ENCODE measurements at regions not wholly inside any gene's neighbourhood (a gene's known extent, or its start where the extent isn't known, plus 50 kb on each side); places are given as distances from the start of the nearest gene placed in this dataset.

DNA sequence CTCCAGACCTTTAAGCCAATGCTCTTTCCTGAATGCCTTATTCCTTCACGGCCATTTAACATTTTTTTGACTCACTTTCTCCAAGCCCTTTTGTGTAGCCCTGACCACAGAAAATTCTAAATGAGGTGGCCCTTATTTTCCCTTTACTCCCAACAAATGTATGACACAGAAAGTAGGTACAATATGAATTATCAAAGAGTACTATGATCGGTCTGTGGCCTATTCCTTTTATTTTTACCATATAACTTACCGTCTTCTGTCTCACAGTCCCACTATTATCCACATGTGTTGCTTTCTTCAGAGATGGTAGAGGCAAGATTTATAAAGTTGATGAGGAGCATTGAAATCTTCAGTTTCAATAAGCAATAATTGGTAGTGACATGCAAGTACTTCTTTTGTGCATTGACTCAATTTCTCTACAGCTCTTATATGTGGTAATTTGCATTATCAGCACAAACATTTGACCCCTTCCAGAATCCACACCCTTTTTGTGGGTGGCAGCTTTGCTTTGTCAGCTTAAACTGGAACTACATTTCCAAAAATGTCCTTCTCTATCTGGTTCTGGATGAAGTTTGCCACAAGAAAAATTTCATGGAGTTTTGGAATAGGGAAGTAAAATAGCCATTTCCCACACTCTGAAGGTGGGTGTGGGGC is 143.8 kb upstream of the GADL1 start:
- Histone ChIP-seq H3K27ac (no peak overlapping the region), H3K27me3 (no peaks in the 10 kb centered on the region), H3K4me3 (no peak overlapping the region), H3K4me1 (no peaks in the 10 kb centered on the region), H3K9me3 (peaks cover 0 to 10% (median 9%) of the 10 kb centered on the region in 4 donors), H3K36me3 (no peaks in the 10 kb centered on the region)
- 83 to 94% (median 91%) methylated on average over 3 of the region's 3 CpGs for WGBS, 5 donors
- TF ChIP-seq CTCF (IDR thresholded peaks at IDR 0.05) (no peak), POLR2AphosphoS5 (IDR thresholded peaks at IDR 0.05) (no peak), EP300 (IDR thresholded peaks at IDR 0.05) (no peak), POLR2A (IDR thresholded peaks at IDR 0.05) (no peak)
- DNase-seq, result no peak
- intact Hi-C loops (cut with DNase I; ENCODE audit: low total_unique reads), result no loop called here

GRCh38 chr3:31039145-31039544 is 144.7 kb upstream of the GADL1 start:
- peaks cover 0 to 13% (median 10%) of the 10 kb centered on the region in 4 donors for H3K9me3 ChIP-seq

DNA sequence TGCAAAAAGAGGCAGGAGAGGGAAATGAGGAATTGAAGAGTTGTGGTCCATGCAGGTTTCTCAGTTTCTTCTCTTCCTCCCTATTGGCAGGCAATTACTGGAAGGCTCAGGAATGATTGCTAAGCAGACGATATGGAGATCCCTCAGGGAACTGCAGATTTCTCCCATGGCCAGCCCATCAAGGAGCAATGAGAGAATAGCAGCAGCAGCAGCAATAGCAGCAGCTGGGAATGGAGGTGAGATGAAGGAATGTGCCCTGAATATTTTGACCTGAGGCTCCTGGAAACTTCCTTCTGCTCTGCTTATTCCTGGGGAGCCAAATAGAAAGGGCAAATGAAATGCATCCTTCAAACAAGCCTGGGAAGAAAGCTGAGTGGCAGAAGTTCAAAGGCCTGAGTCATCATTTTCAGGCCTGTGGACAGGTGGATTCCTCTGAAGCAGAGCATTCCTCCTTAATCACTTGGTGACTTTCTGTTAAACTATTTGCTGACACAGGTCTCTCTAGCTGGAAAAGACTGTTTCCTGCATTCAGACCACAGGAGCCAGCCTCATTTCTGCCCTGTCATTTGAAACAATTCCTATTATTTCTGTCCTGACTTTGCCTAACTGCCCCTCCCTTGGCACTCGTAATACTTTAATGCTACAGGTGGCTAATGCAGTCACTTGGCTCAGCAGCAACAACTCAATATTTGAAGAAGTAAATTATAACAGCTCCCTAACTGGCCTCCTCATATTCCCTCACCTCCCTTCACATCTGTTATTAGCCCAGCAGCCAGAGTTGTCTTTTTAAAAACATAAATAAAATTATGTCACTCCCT is 146.9 kb upstream of the GADL1 start:
- no peaks in the 10 kb centered on the region for H3K27me3 ChIP-seq
- intact Hi-C loops (cut with DNase I; ENCODE audit: low total_unique reads), result no loop called here
- no peaks in the 10 kb centered on the region for H3K4me1 ChIP-seq
- DNase-seq, result peak in 1 of 2 donors; percentile 19
- 38 to 70% (median 57%) methylated on average over 2 of the region's 2 CpGs for WGBS, 5 donors
- TF ChIP-seq POLR2AphosphoS5 (IDR thresholded peaks at IDR 0.05), result no peak
- TF ChIP-seq CTCF (IDR thresholded peaks at IDR 0.05), result no peak
- no peak for TF ChIP-seq EP300 (IDR thresholded peaks at IDR 0.05)
- no peak for TF ChIP-seq POLR2A (IDR thresholded peaks at IDR 0.05)
- no peak overlapping the region for H3K4me3 ChIP-seq
- H3K9me3 ChIP-seq, result peaks cover 0 to 13% (median 10%) of the 10 kb centered on the region in 4 donors
- no peak overlapping the region for H3K27ac ChIP-seq
- no peaks in the 10 kb centered on the region for H3K36me3 ChIP-seq

More at GRCh38 chr3:31039145-31039544, 144.7 kb upstream of the GADL1 start:
- Histone ChIP-seq H3K27me3 (no peaks in the 10 kb centered on the region), H3K27ac (no peak overlapping the region), H3K4me1 (no peaks in the 10 kb centered on the region), H3K36me3 (no peaks in the 10 kb centered on the region), H3K4me3 (no peak overlapping the region)
- 78 to 100% (median 84%) methylated on average over 1 of the region's 1 CpG for WGBS, 5 donors
- no peak for DNase-seq
- intact Hi-C loops (cut with DNase I; ENCODE audit: low total_unique reads), result no loop called here
- no peak for TF ChIP-seq POLR2AphosphoS5 (IDR thresholded peaks at IDR 0.05)
- TF ChIP-seq CTCF (IDR thresholded peaks at IDR 0.05), result no peak
- no peak for TF ChIP-seq POLR2A (IDR thresholded peaks at IDR 0.05)
- TF ChIP-seq EP300 (IDR thresholded peaks at IDR 0.05), result no peak

GRCh38 chr3:31043184-31043819 is 148.8 kb upstream of the GADL1 start:
- Histone ChIP-seq H3K27me3 (no peaks in the 10 kb centered on the region), H3K4me3 (no peak overlapping the region), H3K4me1 (no peaks in the 10 kb centered on the region), H3K36me3 (no peaks in the 10 kb centered on the region), H3K9me3 (peaks cover 0 to 13% (median 10%) of the 10 kb centered on the region in 4 donors), H3K27ac (no peak overlapping the region)
- intact Hi-C loops (cut with DNase I; ENCODE audit: low total_unique reads), result no loop called here
- WGBS, 5 donors, result 80 to 100% (median 94%) methylated on average over 3 of the region's 3 CpGs
- no peak for DNase-seq
- TF ChIP-seq EP300 (IDR thresholded peaks at IDR 0.05) (no peak), POLR2A (IDR thresholded peaks at IDR 0.05) (no peak), POLR2AphosphoS5 (IDR thresholded peaks at IDR 0.05) (no peak), CTCF (IDR thresholded peaks at IDR 0.05) (no peak)

Measured in stomach (tissue), 8 donors.